ENCODE measurements at regions not wholly inside any gene's neighbourhood (a gene's known extent, or its start where the extent isn't known, plus 50 kb on each side); places are given as distances from the start of the nearest gene placed in this dataset.
"Not testable (repeated sequence)": the region's sequence is repeated elsewhere in the genome, so short reads cannot be mapped to it uniquely, and the experiment has no call there.

DNA sequence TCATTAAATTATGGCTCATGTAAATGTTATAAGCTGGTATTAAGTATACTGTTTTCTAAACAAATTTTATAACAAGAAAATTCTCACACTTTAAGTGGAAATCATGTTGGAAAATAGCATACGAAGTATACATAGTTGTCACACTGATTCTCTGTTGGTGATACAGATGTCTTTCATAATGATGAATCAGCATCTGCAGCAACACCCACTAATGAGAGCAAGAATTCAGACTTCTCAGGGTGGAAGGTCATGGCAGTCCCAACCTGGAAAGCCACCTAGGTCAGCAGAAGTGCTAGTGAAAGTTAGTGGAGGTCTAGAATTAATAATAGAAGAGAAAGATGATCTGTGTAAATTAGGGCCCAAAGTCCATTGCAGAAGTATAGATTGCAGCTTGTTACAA lies 719.7 kb upstream of the MIR17HG start:
- no peak for DNase-seq

DNA sequence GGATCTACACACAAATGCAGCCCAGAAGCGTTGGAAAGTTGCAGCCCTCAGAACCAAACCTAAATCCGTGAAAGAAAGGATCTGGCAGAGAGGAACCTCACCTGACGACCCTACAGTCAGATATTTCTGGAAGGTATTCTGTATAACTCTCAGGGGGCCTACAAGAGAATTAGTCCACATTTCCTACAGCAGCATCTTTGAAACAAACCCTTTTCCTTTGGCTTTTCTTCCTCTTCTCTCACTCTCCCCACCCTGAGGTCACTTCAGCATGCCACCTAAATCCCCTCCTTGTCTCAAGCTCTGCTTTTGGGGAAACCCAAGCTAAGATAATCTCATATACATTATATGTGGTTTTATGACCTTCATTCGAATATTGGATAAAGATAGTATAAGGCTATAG lies 719.0 kb upstream of the MIR17HG start:
- DNase-seq = no peak

DNA sequence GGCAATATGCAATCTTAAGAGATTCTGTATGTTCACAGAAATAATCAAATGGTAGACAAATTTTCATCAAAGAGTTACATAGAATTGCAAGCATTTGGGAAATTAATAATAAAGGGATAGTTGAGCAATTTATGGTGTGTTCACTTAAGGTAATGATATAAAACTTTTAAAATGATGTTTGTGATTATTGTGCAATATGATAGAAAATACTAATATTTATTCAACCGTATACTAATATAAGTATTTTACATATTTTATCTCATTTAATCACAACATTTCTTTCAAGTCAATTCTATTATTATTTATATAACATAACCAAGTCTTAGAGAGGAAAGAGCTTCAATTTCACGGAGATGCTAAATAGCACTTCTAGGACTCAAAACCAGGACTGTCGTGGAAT lies 716.8 kb upstream of the MIR17HG start:
- DNase-seq = no peak

DNA sequence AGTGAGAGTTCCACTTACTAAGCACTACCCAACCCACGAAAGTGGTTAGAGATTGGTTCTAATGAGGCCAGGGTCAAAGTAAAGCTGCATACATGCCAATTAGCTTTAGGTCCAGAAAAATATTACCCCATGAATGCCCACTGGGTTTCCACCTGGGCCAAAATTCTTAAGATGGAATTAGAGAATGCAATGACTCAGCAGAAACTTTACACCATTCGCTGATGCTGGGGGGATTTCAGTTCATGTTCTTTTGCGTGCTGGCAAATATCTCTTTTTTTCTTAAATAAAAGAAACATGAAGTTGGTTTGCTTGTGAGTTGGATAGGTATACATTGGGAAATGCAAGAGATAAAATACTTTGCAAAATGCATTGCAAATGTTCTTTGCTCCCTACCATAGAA lies 715.3 kb upstream of the MIR17HG start:
- DNase-seq = no peak

DNA sequence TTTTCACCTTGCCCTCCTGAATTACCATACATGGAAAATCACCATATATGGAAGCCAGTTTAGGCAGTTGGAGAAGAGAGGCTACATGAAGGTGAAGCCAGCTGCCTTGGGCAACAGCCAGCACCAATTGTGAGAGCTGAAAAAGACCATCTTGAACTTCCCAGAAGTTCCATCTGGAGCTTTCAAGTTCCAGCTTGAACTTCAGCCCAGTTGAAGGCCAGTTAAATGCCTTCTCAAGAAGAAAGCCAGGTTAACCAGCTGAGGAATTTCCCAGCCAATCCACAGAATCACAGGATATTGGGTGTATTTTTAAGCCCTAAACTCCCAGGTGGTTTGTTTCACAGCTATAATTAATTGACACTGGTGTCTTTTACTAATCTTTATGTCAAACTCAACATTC lies 713.6 kb upstream of the MIR17HG start:
- DNase-seq = no peak

DNA sequence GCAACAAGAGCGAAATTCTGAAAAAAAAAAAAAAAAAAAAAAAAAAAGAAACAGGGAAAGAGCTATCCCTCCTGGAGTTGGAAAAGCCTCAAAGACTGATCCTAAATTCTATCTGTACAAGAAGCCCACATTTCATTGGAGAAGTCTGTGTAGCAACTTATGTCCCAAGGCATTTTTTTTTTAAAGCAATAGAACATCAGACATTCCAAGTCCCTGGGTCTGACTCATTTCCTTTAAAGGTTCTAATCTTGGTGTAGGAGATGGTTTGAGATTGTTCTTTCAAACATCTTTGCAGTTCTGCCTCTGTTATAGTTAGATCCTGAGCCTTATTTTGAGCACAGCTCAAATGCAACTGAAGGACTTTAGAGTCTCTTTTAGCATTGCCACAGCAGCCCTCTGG lies 706.5 kb upstream of the MIR17HG start:
- DNase-seq = no peak

DNA sequence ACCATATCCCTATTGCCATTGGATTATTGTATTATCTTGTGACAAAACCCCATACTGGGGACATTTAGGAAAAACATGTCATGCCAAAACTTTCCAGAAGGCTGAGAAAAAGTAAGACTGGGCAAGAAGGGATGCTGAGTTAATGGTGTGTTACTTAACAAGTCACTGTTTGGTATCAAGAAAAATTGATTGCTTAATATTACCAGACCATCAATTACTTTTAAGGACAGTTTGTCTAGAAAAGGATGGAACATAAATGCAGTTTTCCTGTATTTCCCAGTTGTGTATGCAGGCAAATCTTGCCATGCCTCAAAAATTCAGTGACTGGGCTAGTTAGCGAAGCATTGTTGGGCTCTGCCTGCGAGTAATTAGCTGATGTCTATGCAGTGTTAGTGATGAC lies 705.6 kb upstream of the MIR17HG start:
- no peak for DNase-seq

DNA sequence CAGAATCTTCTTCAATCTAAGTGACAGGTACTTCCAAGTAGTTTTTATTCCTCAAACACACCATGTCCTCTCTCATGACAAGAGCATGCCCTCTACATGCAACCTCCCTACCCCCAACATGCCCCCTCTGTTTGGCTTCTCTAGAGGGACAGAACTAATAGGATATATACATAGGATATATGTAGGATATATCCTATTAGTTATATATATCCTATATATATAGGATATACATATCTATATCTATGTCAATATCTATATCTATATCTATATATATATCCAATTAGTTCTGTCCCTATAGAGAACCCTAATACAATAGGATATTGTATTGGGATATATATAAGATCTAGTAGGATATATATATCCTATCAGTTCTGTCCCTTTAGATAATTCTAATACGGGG lies 701.9 kb upstream of the MIR17HG start:
- DNase-seq = no peak

DNA sequence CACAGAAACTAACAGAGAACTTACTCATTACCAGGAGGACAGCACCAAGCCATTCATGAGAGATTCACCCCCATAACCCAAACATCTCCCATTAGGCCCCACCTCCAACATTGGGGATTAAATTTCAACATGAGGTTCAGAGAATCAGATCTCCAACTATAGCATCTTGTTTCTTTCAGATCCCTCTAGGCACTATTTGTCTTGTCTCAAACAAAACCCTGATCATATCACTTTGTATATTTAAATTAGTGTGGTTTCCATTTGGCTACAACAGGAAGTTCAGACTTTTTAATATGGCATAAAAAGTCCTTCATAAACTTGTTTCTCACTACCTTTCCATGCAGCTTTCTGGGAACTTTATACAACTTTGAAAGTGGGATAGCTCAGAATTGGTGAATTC lies 699.0 kb upstream of the MIR17HG start:
- no peak for DNase-seq

DNA sequence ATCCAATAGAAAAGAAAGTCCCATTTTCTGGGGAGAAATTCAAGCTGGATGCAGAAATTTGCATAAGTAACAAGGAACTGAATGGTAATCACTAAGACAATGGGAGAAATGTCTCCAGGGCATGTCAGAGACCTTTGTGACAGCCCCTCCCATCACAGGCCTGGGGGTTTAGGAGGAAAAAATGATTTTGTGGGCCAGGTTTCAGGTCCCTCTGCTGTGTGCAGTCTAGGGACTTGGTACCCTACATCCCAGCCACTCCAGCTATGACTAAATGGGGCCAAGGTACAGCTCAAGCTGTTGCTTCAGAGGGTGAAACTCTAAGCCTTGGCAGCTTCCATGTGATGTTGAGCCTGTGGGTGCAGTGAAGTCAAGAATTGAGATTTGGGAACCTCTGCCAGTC lies 695.5 kb upstream of the MIR17HG start:
- no peak for DNase-seq

DNA sequence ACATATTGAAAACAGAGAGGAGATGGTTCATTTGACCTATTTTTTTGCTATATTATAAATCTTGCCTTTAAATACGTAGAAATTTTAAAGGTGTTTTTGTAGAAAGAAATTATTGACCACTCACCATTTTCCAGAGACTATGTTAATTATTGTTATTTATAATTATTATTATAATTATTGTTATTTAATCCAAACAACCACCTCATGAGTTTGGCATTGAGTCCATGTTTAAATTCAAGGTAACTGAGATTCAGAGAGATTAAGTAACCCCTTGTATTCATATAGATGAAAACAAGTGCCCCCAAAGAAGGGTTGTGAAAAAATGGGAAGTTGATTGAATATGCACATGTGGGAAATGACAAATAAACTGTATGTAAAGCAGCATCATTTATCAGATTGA lies 692.5 kb upstream of the MIR17HG start:
- no peak for DNase-seq

DNA sequence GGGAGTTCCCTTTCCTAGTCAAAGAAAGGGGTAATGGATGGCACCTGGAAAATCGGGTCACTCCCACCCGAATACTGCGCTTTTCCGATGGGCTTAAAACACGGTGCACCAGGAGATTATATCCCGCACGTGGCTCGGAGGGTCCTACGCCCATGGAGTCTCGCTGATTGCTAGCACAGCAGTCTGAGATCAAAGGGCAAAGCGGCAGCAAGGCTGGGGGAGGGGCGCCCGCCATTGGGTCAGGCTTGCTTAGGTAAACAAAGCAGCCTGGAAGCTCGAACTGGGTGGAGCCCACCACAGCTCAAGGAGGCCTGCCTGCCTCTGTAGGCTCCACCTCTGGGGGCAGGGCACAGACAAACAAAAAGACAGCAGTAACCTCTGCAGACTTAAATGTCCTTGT lies 683.3 kb upstream of the MIR17HG start:
- not testable (repeated sequence) for DNase-seq

DNA sequence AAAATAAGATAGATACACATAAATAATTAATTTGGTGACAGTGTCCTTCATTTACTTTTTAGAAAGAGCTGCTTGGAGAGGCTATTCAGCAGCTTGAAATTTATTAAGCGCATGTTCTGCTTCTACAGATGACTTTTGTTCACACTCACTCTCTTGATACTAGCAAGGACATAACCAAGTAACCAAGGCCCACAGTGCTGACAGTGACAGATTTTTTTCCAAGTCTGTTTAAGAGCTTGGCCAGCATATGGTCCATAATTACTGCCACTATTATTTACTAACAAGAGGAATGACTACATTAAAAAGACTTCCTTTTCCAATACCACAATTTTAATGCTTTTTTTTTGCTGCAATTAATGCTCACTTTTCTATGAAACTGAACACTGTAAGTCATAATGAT lies 673.7 kb upstream of the MIR17HG start:
- DNase-seq = no peak

DNA sequence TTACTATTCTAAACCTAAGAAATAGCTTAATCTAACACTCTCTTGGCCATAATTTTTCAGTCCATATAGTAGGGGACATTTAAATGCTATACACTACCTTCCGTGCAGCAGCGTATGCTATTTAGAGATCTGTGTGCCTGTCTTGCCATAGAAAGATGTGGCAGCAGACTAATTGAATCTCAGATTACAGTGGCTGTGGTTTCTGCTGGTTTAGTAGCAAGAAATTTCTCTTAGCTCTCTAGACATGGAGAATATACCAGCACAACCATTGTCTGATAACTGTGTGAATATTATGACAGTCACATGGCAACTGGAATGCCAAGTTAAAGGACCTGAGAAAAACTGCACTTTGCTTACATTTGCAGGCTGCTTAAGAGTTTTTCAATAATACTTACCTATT lies 672.4 kb upstream of the MIR17HG start:
- no peak for DNase-seq

DNA sequence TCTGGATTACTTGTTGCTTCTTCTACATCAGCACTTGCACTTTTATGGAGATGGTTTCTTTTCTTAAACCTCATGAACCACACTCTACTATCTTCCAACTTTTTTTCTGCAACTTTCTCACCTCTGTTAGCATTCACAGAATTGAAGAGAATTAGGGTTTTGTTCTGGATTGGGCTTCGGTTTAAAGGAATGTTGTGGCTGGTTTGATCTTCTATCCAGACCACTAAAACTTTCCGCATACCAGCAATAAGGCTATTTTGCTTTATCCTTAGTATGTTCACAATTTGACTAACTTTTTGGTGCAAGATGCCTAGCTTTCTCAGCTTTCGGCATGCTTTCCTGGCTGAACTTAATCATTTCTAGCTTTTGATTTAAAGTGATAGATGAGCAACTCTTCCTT lies 666.7 kb upstream of the MIR17HG start:
- DNase-seq = no peak

DNA sequence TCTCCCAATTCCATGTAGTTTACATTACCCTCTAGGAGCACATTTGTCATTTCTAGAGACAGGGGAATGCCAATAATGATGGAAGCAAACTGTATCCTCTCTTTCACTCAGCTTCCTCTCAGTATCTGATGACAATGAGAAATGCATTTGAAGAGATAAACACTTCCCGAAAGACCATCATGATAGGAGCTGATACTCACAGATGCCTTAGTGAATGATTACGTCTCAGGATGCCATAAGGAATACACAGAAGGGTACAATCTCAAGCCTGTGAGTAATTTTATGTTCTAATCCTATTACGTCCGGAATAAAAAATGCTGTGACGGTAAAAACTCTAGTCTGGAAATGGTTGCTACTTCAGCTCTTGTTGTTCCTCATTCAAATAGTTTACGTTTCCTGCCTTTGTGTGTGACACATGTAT lies 663.8 kb upstream of the MIR17HG start:
- no peak for DNase-seq

DNA sequence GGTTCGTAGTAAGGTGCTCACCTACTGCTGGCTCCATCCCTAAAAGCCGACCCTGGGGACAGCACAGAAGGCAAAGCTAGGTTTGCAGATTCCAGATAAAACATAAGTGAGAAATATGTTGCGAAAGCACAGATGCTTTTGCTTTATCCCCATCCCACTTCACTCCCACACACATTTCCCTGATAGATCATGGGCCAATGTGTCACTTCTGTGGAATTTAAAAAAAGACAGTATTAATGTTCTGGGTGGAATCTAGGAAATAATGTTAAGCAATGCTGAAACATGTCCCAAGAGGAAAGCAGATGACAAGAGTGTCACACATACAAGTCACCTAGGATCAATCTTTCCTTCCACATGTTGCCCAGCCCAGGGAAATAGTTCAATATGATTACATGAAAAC lies 661.0 kb upstream of the MIR17HG start:
- DNase-seq = no peak

DNA sequence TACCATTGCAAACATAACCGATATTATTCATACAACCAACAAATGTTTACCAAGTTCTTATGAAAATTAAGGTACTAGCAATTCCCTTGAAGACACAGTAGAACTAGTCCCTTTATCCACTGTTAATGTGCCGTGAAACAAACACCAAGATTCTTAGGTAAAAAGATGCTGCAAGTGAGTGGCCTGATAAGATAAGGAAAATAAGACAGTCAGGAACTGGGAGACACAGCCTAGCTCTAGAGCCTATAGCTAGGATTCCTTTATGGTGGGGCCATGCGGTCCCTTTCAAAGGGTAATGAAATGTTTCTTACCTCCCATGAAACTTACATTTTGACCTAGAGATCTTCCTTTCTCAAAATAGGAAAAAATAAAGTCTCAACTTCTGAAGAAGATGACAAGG lies 658.4 kb upstream of the MIR17HG start:
- no peak for DNase-seq

DNA sequence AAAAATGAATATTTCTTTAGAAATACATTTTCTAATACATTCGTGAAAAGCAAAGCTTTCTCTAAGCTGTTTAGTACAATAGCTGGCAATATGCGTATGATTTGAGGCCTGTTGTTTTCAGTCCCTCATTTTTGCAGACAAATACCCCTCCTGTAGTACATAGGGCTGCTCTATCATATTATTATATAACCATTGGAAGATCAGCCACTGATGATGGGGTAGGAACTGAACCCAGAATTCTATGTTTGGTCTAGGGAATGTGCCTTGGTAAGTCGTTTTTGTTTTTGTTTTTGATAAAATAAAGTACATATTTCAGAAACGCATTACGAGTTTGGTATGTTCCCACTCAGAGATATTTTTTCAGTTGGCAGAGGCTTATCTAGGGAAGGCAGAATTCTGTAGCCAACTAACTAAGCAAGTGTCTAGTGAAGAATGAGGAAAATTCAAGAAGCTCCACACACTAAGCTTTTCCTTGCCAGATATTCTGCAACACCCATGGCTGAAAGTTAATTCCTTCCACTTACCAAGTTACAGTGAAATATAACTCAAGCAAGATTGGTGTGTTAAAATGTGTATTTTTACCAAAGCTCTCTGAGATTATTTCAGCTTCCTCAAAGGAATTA lies 656.9 kb upstream of the MIR17HG start:
- DNase-seq = no peak

DNA sequence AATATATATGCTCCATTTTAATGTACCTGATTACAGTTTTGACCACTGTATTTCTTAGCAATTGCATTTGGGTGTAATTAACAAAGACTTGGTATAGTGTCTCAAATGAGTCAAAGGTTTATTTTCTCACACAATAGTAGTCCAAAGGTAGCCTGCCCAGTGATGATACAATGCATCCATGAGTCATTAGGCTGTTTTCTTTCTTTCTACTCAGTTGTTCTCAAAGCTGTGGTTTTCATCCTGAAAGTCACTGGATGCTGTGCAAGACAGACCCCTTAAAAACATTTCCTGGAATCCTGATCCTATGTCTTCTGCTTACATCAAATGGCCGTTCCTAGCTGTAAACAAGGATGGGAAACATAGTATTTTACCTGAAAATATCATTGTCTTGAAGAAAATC lies 651.2 kb upstream of the MIR17HG start:
- DNase-seq = no peak

DNA sequence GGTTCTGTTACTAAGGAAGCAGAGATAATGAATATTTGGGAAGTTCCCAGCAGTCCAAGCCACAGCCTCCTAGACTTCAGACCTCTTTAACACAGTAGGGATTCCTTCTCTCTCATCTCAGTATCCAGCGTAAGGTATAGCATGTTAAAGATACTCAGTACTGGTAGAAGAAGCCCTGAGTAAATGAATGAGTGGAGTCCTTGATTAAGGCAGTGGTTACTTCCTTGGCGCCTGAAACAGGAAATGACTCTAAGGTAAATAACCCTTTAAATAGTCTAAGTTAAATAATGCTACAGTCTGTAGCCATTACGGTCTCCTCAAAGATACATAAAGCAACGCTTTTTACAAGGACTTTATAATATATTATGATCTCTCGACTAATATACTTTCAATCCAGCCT lies 650.8 kb upstream of the MIR17HG start:
- DNase-seq = no peak

DNA sequence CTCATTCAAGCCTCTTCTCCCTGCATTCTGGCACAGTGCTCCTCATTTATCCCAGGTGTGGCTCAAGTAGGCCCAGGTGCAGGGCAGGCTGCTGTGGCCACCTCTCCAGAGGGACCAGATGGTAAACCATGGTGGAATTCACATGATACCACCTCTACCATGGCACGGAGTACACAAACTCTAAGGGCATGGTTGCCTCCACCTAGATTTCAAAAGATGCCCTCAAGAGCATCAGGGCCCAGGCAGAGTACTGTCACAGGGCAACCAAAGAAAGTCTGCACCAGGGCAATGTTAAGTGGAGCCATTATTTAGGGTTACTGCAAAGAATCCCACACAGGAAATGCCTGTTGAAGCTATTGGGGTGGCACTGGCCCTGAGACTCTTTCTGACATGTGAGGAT lies 647.1 kb upstream of the MIR17HG start:
- no peak for DNase-seq

DNA sequence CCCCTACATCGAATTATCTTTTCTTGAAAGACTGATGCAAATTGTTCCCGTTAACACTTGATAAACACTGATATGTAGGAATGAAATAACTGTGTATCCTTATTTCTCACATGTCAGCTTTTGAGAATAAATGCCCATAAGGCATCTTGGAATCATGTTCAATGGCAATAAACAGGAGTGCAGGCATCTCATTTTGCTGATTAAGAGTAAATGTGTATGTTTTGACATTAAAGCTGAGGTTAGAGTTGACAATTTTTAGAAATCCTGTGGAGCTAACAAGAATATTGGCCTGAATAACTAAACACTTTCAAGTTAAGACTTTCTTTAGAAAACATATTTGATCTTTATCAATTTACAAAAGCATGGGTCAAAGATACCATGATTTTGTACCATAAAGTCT lies 646.2 kb upstream of the MIR17HG start:
- DNase-seq = no peak

DNA sequence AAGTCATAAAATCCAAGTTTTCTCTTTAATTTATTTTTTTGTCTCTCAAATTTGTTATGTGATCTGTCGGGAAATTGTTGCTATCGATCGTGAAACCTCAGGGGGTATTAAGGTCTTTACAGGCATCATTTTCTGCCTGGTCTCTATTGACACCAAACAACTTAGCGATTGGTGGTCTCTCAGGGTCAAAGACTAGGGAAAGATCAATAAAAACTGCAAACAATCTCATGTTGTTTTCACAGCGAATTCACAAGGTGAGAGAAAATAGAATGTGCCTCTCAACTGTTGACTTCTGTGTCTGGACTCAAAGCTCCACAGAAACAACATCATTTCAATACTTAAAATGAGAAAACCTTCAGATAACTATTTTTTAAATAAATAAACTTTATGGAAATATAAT lies 645.4 kb upstream of the MIR17HG start:
- DNase-seq = no peak

DNA sequence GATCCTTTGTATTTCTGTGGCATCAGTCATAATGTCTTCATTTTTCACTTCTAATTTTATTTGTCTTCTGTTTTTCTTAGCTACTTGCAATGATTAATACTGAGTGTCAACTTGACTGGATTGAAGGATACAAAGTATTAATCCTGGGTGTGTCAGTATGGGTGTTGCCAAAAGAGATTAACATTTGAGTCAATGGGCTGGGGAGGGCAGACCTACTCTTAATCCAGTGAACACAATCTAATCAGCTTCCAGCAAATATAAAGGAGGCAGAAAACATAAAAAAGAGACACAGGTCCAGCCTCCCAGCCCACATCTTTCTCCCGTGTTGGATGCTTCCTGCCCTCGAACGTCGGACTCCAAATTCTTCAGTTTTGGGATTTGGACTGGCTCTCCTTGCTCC lies 640.9 kb upstream of the MIR17HG start:
- DNase-seq = no peak

DNA sequence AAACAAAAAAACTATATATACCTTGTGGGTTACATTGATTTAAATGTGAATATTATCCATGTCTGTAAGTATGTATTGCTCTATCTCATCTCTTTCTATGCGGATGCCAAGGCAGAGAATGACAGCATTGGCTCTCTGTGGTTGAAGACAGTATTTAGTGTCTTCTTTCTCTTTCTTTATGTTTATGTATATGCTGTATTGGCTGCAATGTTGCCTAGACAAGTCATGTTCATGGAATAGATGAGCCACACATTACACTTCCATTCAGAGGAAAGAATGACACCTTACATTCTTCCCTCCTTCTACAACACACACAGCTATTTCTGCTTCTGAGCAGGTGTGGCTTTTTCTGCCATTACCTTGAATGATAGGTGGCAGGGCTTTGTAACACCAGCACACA lies 639.4 kb upstream of the MIR17HG start:
- DNase-seq = no peak
